Ectodermal cell (in vitro differentiated cells): ENCODE measurements at regions not wholly inside any gene's neighbourhood (a gene's known extent, or its start where the extent isn't known, plus 50 kb on each side); places are given as distances from the start of the nearest gene placed in this dataset.
A peak's percentile ranks its signal among the peaks of the same experiment; 100 is the strongest.
"Not testable (repeated sequence)": the region's sequence is repeated elsewhere in the genome, so short reads cannot be mapped to it uniquely, and the experiment has no call there.

ENCODE experiments used
- H3K27ac ChIP-seq: 2 replicates; pipeline ENCODE4 v1.7.0; 2013; ENCODE audit warnings: mild to moderate bottlenecking, low read depth, low read length; ENCODE audit not compliant: insufficient read depth, poor library complexity, severe bottlenecking
- H3K27me3 ChIP-seq: 2 replicates; pipeline ENCODE4 v1.7.0; 2013; ENCODE audit warnings: mild to moderate bottlenecking, low read length; ENCODE audit not compliant: insufficient read depth, control insufficient read depth, poor library complexity, severe bottlenecking
- H3K36me3 ChIP-seq: one replicate; pipeline ENCODE4 v1.7.0; 2013; ENCODE audit warnings: low read length; ENCODE audit not compliant: control insufficient read depth, insufficient read depth
- H3K4me1 ChIP-seq: one replicate; pipeline ENCODE4 v1.7.0; 2013; ENCODE audit warnings: low read length; ENCODE audit not compliant: control insufficient read depth, insufficient read depth
- H3K4me3 ChIP-seq: 2 replicates; pipeline ENCODE4 v1.7.0; 2013; ENCODE audit warnings: low read depth, low read length, control low read depth; ENCODE audit not compliant: insufficient read depth
- H3K9me3 ChIP-seq: 2 replicates; pipeline ENCODE4 v1.7.0; 2013; ENCODE audit warnings: mild to moderate bottlenecking, low read length, moderate library complexity; ENCODE audit not compliant: control insufficient read depth
- WGBS, 2 experiments: methylation state at CpG; one replicate each; pipeline ENCODE4 v1.1.7; 2013; ENCODE audit warnings: missing lambda C conversion rate in 2 of 2; 5-methylcytosine and 5-hydroxymethylcytosine counted together

DNA sequence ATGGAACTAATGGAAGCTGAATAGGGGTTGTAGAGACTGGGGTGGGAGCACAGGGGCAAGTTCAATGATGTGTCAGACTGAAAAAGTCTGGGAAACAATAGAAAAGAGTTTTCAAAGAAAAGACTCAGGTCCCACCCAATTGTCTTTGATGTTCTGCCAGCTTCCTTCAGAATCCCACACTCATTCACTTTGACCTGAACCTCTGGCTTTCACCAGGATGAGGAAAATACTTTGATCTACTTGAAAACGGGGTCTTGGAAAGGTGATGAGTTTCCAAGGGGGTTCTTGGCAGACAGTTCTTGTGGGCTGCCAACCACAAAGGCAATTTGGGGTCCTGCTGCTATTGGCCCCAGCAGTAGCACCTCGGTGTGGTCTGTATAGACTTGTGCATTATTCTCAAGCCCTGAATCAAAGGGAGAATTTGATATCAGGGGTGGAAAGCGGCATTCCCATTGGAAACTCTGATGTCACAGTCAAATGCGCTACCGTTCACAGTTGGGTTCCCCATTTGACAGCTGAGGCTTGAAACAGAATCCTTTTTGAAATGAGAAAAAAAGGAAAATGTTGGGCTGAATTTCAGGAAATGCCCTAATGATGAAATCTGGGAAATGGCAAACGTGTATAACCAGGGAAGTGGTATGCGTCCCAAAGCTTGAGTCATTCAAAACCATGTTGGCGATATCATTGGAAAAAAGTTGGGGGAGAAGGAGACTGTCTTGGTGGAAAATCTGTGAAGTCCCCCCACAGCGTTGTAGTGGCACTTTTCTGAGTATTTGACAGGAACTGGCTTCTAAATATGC, 229.2 kb upstream of the LRTM1 start:
- H3K27ac ChIP-seq = no peak overlapping the region
- no peaks in the 10 kb centered on the region for H3K36me3 ChIP-seq
- WGBS, 2 experiments = 87 to 92% methylated on average over 9 of the region's 9 CpGs
- no peaks in the 10 kb centered on the region for H3K9me3 ChIP-seq
- no peaks in the 10 kb centered on the region for H3K4me1 ChIP-seq
- H3K27me3 ChIP-seq = no peaks in the 10 kb centered on the region
- H3K4me3 ChIP-seq = no peak overlapping the region

DNA sequence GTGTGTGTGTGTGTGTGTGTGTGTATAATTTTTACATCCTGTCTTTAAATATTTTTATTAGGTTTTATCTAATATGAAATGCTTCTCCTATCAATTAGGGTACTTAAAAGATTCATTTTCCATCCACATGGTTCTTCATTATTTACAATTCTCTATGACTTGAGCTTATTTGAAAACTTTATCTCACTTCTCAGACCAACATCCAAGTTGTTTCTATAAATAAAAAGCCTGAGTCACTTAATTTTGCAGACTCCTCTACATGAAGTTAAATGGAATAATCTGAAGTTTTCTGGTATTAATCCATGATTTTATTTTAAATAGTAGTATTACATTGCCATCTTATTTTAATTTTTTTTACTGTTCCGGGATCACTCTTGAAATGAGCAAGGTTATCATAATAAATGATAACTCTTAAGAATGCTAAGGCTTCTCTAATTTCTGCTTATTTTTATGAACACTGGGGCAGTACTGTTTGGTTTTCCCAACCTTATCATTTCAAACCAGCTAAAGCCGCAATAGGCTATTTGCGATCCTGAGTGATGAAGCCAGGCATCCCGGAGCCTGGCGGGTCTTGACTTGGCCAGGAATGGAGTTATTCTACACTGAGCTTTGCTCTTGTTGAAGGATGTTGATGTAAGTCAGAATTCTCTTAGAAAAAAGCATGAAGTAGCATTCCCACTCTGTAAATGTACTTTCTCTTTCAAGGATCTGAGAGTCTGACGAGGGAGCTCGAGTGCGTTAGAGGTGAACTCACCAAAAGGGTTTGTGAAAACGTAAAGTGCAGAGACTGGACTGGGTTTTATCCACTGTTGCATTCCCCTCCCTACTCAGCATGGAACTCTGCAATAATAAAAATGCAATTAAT, 220.2 kb upstream of the LRTM1 start:
- WGBS, 2 experiments = 95 to 96% methylated on average over 8 to 9 of the region's 9 CpGs
- H3K27ac ChIP-seq = no peak overlapping the region
- H3K36me3 ChIP-seq = no peaks in the 10 kb centered on the region
- H3K4me1 ChIP-seq = no peaks in the 10 kb centered on the region
- H3K4me3 ChIP-seq = no peak overlapping the region
- H3K9me3 ChIP-seq = no peaks in the 10 kb centered on the region
- H3K27me3 ChIP-seq = no peaks in the 10 kb centered on the region

DNA sequence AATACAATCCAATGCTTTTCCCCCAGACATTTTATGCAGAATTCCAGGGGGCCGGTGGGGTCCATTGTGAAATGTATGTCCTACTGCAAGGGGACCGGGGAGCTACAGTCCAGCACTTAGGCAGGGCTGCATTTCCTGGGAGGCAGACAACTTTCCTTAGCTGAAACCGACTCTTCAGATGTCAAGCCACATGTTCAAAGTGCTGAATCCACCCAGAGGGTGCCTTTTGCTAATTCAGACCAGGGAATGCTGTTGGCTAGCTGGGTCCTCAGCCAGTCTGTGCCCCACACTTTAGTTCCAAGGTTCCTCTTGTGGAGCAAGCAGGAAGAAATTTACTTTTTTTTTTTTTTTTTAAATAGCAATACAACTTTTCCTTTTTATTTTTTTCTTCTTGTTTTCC, 219.5 kb upstream of the LRTM1 start:
- H3K9me3 ChIP-seq = no peaks in the 10 kb centered on the region
- no peaks in the 10 kb centered on the region for H3K4me1 ChIP-seq
- no peak overlapping the region for H3K27ac ChIP-seq
- no peaks in the 10 kb centered on the region for H3K27me3 ChIP-seq
- no peaks in the 10 kb centered on the region for H3K36me3 ChIP-seq
- WGBS, 2 experiments = 87 to 94% methylated on average over 3 of the region's 3 CpGs
- H3K4me3 ChIP-seq = no peak overlapping the region

DNA sequence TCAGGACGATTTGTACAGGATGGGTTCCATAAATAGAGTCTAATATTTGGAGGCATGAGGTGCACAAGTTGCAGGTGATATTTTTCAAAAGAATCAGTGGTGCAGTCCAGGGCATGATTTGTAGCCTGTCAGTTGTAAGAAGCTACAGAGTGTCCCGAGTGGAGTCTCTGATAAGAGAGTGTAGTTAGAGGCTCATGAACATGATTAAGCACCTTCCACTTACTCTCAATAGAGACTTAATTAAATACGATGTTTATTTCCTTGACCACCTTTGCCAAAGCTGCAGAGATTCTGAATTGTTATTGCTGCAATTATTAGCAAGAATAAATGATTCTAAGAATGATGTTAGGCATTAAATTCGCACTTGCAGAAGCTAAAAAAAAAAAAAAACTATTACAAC, 218.4 kb upstream of the LRTM1 start:
- no peaks in the 10 kb centered on the region for H3K27me3 ChIP-seq
- no peak overlapping the region for H3K4me3 ChIP-seq
- no peak overlapping the region for H3K27ac ChIP-seq
- no peaks in the 10 kb centered on the region for H3K9me3 ChIP-seq
- no peaks in the 10 kb centered on the region for H3K4me1 ChIP-seq
- H3K36me3 ChIP-seq = no peaks in the 10 kb centered on the region
- 94 to 95% methylated on average over 2 to 3 of the region's 4 CpGs for WGBS, 2 experiments

DNA sequence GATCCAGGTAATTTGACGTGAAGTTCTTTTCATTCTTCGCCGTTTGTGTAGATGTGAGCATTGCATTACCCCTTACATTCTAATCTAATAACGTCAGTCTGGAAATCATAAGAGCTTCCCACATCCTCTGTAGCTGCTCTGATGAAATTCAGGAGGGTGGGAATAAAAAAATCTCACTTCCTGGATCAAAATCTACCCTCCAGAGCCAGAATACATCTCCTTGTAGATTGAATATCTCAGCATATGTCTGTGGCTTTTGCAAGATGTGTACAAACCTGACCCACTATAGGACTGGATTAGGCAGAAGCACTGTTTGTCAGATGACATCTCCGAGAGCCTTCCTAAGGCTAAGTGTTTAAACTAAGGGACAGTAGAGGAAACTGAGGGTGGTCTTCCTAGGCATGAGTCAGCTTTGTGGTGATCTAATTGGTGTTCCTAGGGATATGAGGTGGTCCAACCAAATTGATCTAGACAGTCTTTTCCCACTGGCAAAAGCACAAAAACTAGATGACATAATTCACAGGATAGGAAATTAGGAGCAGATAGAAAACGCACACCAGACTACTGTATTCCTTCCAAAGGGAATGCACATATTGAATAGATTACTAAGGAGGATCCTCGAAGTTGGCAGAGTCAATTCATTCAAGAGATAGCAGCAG, 216.3 kb upstream of the LRTM1 start:
- Histone ChIP-seq H3K4me1 (no peaks in the 10 kb centered on the region), H3K27ac (no peak overlapping the region), H3K27me3 (no peaks in the 10 kb centered on the region), H3K36me3 (no peaks in the 10 kb centered on the region), H3K9me3 (no peaks in the 10 kb centered on the region), H3K4me3 (no peak overlapping the region)
- 95 to 97% methylated on average over 6 to 7 of the region's 7 CpGs for WGBS, 2 experiments

DNA sequence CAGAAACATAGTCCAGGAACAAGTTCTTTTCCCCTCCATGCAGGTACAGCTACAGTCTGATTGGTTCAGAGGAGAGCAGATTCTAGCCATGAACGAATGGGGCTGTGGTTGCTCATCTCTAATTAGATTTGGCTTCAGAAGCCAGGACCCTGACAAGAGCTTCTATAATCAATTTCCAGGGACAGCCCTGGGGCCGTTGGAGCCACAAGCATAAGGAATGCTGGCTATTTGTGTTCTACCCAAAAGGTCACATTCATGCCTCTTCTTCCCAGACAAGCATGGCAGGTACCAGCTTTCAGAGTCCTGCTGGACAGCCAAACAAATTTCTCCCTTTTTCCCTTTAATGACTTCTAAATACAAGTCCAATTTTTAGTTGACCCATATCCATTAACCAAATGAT, 215.5 kb upstream of the LRTM1 start:
- no peaks in the 10 kb centered on the region for H3K9me3 ChIP-seq
- no peaks in the 10 kb centered on the region for H3K36me3 ChIP-seq
- H3K4me1 ChIP-seq = no peaks in the 10 kb centered on the region
- no peak overlapping the region for H3K27ac ChIP-seq
- WGBS, 2 experiments = 80 to 81% methylated on average over 2 of the region's 2 CpGs
- H3K27me3 ChIP-seq = no peaks in the 10 kb centered on the region
- no peak overlapping the region for H3K4me3 ChIP-seq

DNA sequence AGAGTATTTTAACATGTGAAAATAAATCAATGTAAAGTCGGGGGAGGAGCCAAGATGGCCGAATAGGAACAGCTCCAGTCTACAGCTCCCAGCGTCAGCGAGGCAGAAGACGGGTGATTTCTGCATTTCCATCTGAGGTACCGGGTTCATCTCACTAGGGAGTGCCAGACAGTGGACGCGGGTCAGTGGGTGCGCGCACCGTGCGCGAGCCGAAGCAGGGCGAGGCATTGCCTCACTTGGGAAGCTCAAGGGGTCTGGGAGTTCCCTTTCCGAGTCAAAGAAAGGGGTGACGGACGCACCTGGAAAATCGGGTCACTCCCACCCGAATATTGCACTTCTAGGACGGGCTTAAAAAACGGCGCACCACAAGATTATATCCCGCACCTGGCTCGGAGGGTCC, 208.4 kb upstream of the LRTM1 start:
- H3K36me3 ChIP-seq, H3K4me1 ChIP-seq, H3K27me3 ChIP-seq, H3K4me3 ChIP-seq, H3K27ac ChIP-seq, H3K9me3 ChIP-seq: not testable (repeated sequence)
- 95% methylated on average over 25 of the region's 25 CpGs for WGBS, 2 experiments

DNA sequence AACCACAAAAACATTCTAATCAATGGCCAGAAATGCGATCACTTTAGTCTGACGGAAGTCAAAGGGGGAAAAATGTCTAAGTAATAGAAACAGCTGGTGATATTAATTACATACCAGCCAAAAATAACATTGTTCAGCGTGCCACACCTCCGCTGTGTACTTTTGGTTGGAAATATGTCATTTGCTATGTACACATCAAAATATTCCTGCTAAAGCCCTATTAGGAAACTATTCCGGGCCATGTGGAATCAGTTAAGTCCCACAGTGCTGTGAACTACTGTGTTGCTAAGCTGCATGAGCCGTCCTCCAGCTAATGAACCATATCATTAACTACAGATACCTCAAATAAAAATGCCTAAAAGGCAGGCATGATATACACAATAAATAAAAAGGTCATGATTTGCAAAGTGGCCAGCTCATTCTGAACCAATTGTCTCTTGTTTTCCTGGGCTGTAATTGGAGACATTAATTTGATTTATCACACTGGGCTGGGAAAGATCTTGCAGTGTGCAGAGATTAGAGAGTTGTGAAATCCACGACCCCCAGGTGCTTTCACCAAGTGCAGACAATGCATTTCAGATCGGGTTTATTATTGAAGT, 200.5 kb upstream of the LRTM1 start:
- H3K4me1 ChIP-seq = peaks cover 30% of the 10 kb centered on the region

DNA sequence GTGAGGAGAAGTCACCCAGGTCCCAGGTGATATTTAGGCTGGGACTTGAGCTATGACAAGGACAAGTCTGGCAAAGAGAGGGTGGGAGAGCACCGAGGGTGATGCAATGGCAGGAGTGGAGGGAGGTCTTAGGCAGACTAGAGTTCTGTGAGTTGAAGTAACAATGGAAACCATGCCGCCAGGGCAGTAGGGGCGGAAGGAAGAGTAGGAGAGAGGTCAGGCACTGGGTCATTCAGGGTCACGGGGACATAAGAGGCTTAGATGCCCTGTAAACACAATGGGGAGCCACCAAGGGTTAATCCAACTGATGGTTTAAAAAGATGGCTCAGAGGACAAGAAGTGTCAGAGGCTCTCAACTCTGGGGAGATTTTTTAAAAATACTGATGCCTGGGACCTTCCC, 199.7 kb upstream of the LRTM1 start:
- WGBS, 2 experiments = 13 to 19% methylated on average over 4 of the region's 4 CpGs
- Histone ChIP-seq H3K9me3 (no peaks in the 10 kb centered on the region), H3K36me3 (no peaks in the 10 kb centered on the region), H3K4me1 (peaks cover 30% of the 10 kb centered on the region), H3K27me3 (no peaks in the 10 kb centered on the region), H3K4me3 (no peak overlapping the region), H3K27ac (peak overlapping the region; percentile 85)

More for the DNA sequence above, 200.5 kb upstream of the LRTM1 start:
- WGBS, 2 experiments = 85 to 89% methylated on average over 5 to 6 of the region's 8 CpGs
- Histone ChIP-seq H3K27me3 (no peaks in the 10 kb centered on the region), H3K4me3 (no peak overlapping the region), H3K36me3 (no peaks in the 10 kb centered on the region), H3K9me3 (no peaks in the 10 kb centered on the region), H3K27ac (peak overlapping the region; percentile 79)

DNA sequence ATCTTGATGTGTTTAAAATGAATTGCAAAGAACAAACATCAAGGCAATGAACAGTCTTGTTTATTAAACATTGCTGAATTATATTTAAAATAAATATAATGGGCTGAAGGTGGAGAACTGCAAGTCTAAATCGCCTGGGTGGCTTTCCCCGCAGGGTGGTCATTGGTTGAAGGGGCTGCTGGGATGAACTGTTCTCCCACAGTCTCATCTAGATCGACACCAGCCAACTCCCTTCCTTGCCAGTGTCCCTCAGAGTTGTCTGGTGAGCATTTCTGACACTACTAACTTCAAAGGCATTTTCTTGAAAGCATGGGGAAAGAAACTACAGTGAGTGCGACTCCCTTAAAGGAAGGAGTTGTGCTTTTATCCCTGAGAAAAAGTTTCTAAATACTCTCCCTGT, 196.5 kb upstream of the LRTM1 start:
- no peaks in the 10 kb centered on the region for H3K9me3 ChIP-seq
- H3K4me3 ChIP-seq = no peak overlapping the region
- peaks cover 23% of the 10 kb centered on the region for H3K4me1 ChIP-seq
- WGBS, 2 experiments = 90 to 92% methylated on average over 4 of the region's 4 CpGs
- H3K36me3 ChIP-seq = no peaks in the 10 kb centered on the region
- no peaks in the 10 kb centered on the region for H3K27me3 ChIP-seq
- no peak overlapping the region for H3K27ac ChIP-seq
